ENCODE measurements at regions not wholly inside any gene's neighbourhood (a gene's known extent, or its start where the extent isn't known, plus 50 kb on each side); places are given as distances from the start of the nearest gene placed in this dataset.
"Not testable (repeated sequence)": the region's sequence is repeated elsewhere in the genome, so short reads cannot be mapped to it uniquely, and the experiment has no call there.

GRCh38 chr4:144799486-144799885 lies 153.5 kb downstream of the HHIP start:
- DNase-seq (ENCODE audit: low read depth): no peak

GRCh38 chr4:144801731-144802130 lies 155.8 kb downstream of the HHIP start:
- no peak for DNase-seq (ENCODE audit: low read depth)

- DNase-seq (ENCODE audit: low read depth): no peak
Measured at GRCh38 chr4:144808034-144808433, 162.1 kb downstream of the HHIP start.

- DNase-seq (ENCODE audit: low read depth): no peak
Measured at GRCh38 chr4:144809056-144809640, 163.2 kb downstream of the HHIP start.

GRCh38 chr4:144816668-144817067 lies 170.7 kb downstream of the HHIP start:
- DNase-seq (ENCODE audit: low read depth): no peak

GRCh38 chr4:144817081-144817480 lies 171.1 kb downstream of the HHIP start:
- DNase-seq (ENCODE audit: low read depth): no peak

- DNase-seq (ENCODE audit: low read depth): no peak
Measured at GRCh38 chr4:144818136-144818535, 172.2 kb downstream of the HHIP start.

DNA sequence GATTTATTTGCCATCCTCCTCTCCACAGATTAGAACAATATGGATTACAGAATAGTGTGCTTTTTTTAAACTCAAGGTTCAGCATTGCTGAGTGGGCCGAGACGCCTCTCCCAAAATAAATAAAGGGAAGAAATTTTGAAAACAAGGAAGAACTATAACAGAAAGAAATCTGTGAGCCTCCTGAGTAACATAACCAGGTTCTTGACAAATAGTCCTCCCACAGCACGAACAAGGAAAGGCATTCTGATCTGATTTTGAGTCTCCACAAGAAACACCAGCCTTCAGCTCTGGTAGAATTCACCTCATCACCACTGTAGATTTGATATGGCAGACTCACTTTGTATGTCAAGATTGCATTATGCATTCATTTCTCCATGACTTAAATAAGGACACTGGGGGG lies 173.6 kb downstream of the HHIP start:
- no peak for DNase-seq (ENCODE audit: low read depth)

- DNase-seq (ENCODE audit: low read depth): peak; percentile 31
Measured at GRCh38 chr4:144820011-144820727, 174.2 kb downstream of the HHIP start.

DNA sequence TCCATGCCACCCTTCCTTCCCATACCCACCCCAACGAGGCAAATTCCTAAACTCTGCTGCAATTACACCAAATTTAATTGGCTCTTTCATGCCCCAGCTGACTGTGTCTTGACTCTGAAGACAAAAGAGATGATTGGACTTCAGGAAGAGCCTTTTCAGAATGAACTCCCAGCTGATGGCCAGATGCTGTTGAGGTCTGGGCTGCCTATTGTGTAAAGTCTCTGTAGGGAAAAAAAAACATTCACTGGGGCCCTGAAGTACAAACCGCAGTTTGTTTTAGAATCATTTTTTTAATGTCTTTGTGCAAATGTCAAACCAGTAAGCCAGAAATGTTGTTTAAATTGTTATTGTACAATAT lies 174.8 kb downstream of the HHIP start:
- DNase-seq (ENCODE audit: low read depth): peak; percentile 86

DNA sequence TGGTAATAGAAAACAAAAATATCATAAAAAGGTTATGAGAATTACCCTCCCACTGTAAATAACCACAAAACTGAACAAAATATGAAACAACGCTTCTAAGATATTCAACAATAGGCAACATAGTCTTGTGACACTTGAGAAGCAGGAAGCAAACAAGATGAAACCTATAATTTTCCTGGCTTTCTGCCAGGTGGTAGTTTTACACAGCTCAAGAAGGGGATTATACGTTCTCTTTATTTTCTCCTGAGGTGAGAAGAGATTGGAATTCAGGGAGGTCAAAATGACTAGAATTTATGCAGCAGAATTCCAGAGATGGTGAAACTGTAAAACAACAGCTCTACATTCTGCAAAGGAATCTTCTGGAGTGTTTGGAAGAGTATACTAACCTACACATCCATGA lies 186.0 kb downstream of the HHIP start:
- no peak for DNase-seq (ENCODE audit: low read depth)

- DNase-seq (ENCODE audit: low read depth): no peak
Measured at GRCh38 chr4:144845411-144845810, 199.5 kb downstream of the HHIP start.

- DNase-seq (ENCODE audit: low read depth): no peak
Measured at GRCh38 chr4:144851948-144852347, 206.0 kb downstream of the HHIP start.

DNA sequence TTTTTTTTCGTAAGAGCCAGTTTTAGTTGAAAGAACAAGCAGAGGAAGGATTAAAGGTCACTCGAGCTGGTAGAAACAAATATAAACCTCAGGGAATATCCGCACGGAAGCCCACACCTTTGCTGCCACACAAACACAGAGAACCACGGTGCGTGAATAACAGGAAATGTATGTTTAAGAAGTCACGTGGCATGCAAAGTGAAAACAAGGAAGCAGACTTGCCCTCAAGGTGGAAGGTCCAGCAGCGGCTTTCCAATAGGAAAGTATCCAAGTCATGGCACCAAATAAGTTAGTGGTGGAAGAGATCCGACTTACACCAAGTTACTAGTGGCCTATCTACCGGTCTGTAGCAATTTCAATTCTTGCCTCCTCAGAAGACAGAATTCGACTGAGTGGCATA lies 215.5 kb downstream of the HHIP start:
- DNase-seq (ENCODE audit: low read depth): no peak

- DNase-seq (ENCODE audit: low read depth): no peak
Measured at GRCh38 chr4:144862210-144862609, 216.3 kb downstream of the HHIP start.

DNA sequence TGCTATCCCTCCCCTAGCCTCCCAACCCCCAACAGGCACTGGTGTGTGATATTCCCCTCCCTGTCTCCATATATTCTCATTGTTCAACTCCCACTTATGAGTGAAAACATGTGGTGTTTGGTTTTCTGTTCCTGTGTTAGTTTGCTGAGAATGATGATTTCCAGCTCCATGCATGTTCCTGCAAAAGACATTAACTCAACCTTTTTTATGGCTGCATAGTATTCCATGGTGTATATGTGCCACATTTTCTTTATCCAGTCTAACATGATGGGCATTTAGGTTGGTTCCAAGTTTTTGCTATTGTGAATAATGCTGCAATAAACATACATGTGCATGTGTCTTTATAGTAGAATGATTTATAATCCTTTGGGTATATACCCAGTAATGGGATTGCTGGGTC lies 218.9 kb downstream of the HHIP start:
- DNase-seq (ENCODE audit: low read depth): not testable (repeated sequence)

DNA sequence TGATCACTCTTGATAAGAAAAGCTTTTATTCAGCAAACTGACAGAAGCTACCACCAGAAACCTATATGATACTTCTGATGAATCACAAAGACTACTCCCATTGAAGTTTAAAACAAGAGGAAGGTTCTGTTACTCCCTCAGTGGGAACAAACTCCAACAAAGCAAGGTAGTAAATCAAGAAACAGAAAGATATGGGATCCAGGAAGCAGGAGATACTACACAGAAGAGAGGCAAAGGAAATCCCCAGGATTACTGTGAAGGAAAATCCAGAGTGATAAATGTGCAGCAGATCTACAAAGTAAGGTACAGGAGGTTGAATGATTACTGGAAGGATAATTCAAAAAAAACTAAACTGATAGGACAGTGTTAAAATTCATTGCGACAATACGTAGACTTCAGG lies 222.4 kb downstream of the HHIP start:
- DNase-seq (ENCODE audit: low read depth): no peak

- no peak for DNase-seq (ENCODE audit: low read depth)
Measured at GRCh38 chr4:144872508-144873225, 225.3 kb downstream of the ANAPC10 start.

DNA sequence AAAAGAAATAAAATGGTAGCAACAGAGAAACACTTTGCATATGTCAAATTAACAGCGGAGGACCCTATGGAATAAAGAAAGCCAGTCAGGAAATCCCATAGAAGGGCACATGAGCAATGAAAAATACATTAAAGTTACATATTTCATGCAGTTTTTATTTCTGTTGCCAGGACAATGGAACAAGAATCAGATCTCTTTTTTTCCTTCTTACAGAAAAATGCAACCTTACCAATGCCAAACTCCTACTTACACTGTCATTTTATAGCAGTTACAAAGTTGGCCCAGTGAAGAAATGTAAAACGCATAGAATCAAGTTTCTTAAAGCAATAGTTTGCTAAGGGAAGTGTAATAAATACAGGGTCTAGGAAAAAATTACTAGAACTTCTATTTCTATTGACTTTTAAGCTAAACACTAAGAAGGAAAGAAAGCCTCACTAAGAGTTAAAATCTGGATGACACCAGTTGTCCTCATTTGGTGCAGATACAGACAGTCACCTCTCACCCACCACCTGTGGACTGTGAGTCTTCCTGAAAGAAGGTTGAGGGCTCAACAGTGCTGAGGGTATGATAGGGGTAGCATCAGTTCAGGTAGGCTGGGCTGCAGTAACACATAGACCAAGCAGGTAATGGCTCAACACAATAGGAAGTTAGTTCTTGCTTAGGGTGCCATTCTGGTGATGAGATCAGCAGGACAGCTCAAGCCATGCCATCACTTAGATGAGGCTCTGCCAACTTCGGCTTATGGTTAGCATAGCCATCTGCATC lies 224.6 kb downstream of the ANAPC10 start:
- DNase-seq (ENCODE audit: low read depth): no peak

- peak; percentile 73 for DNase-seq (ENCODE audit: low read depth)
Measured at GRCh38 chr4:144894573-144894972, 203.4 kb downstream of the ANAPC10 start.

DNA sequence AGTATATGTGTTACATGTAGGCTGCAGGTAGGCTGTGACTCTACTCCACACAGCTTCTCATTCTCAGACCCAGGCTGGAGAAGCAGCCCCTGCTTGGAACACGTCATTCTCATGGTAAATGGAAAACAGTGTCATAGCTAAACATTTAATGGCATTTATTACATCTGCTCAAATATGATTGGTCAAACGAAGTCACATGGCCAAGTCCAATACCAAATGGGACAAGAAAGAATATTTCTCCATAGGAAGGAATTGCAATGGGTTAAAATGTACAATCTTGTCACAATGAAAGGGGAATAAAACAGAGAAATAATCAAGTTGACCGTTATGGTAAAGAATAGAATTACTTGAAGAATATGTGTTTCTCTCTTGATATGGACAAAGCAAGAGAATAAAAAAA lies 198.6 kb downstream of the ANAPC10 start:
- DNase-seq (ENCODE audit: low read depth): no peak

DNA sequence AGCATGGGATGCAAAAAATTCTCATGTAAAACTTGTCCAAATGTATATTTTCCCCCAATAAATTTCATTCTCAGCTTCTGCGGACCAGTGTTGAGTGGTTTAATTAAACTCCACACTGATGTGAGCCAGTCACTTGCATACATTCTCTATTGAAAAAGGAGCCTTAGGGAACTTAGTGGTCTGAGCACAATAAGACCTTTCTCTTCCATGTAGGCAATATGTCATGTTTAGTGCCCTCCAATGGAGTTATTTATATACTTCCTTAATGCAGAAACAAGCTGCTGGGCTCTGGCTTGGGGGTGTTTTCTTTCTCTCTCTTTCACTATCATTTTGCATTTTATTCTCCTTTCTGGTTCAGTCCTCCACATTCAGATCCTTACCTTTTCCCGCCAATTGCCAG lies 196.9 kb downstream of the ANAPC10 start:
- DNase-seq (ENCODE audit: low read depth): no peak

DNA sequence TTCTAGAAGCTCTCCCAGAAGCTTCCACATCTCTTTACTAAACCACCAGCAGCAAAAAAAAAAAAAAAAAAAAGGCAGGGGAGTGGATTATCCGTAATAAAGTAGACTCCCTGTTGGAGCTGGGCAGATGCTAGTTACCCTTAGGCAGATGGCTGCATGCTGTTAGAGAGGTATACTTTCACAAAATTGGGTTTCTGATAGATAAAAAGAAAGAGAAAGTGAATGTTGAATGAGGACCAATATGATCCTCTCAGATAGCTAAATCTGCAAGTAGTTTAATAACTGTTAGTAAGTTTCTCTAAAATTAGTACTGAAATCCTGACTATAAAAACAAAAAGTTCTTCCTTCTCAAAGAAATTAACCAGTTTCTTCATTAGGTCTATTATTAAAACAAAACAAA lies 195.4 kb downstream of the ANAPC10 start:
- DNase-seq (ENCODE audit: low read depth): no peak

Measured in fibroblast of gingiva (primary cell).